Caco-2 (cell line): ENCODE measurements at regions not wholly inside any gene's neighbourhood (a gene's known extent, or its start where the extent isn't known, plus 50 kb on each side); places are given as distances from the start of the nearest gene placed in this dataset.

Experiments used
- BruUV-seq: library from RNA; stranded (reverse); fragments of 400-500 nt; replicated peaks from 2 replicates; lab custom pipeline; 2021; lab: Mats Ljungman, UMichigan
- CTCF ChIA-PET: fragments of 300-600 bp; sonication (Branson Sonifier 250); formaldehyde crosslinking; loops from one replicate; lab custom pipeline; 2022; ENCODE audit warnings: antibody characterized with exemption; lab: Charles Lee
- POLR2A ChIA-PET: fragments of 300-600 bp; sonication (Branson Sonifier 250); formaldehyde crosslinking; loops from one replicate; lab custom pipeline; 2022; ENCODE audit warnings: antibody characterized with exemption; lab: Charles Lee
- DNase-seq, 2 experiments: peaks; one replicate each; pipeline versions ENCODE4 v3.0.0 to v3.0.0-alpha.2; 2020 to 2022
- H3K27me3 ChIP-seq: replicated peaks from 2 replicates; pipeline ENCODE4 v1.6.0; 2011; ENCODE audit warnings: low read length; ENCODE audit not compliant: control insufficient read depth, insufficient read depth
- H3K36me3 ChIP-seq: 2 replicates; pipeline ENCODE4 v1.5.1; 2011; ENCODE audit warnings: low read length; ENCODE audit not compliant: control insufficient read depth, insufficient read depth
- H3K4me1 ChIP-seq: fragments of 250-450 bp; sonication (Bioruptor Pico); 2 replicates; pipeline ENCODE4 v1.5.1; 2020; ENCODE audit warnings: mild to moderate bottlenecking
- H3K4me3 ChIP-seq: 2 replicates; pipeline ENCODE4 v1.5.1; 2011; ENCODE audit warnings: low read depth, mild to moderate bottlenecking, control low read depth, low read length
- H3K9me3 ChIP-seq: fragments of 250-450 bp; sonication (Bioruptor Pico); 2 replicates; pipeline ENCODE4 v1.5.1; 2020; ENCODE audit warnings: mild to moderate bottlenecking, moderate library complexity
- H3K27ac Mint-ChIP-seq: one replicate; pipeline ENCODE4 v1.8.0; 2022; ENCODE audit warnings: mixed read lengths; ENCODE audit not compliant: unreplicated experiment
- H3K27me3 Mint-ChIP-seq: one replicate; pipeline ENCODE4 v1.8.0; 2022; ENCODE audit warnings: mixed read lengths; ENCODE audit not compliant: insufficient read depth, unreplicated experiment
- H3K36me3 Mint-ChIP-seq: one replicate; pipeline ENCODE4 v1.8.0; 2022; ENCODE audit warnings: mild to moderate bottlenecking, mixed read lengths; ENCODE audit not compliant: insufficient read depth, unreplicated experiment
- H3K4me1 Mint-ChIP-seq: one replicate; pipeline ENCODE4 v1.8.0; 2022; ENCODE audit warnings: low read depth, mixed read lengths; ENCODE audit not compliant: unreplicated experiment
- H3K4me3 Mint-ChIP-seq: one replicate; pipeline ENCODE4 v1.8.0; 2022; ENCODE audit warnings: mild to moderate bottlenecking, moderate library complexity, mixed read lengths; ENCODE audit not compliant: unreplicated experiment
- H3K9me3 Mint-ChIP-seq: one replicate; pipeline ENCODE4 v1.8.0; 2022; ENCODE audit warnings: mixed read lengths; ENCODE audit not compliant: unreplicated experiment
- CTCF ChIP-seq, 2 experiments: fragments of 200-600 bp in 1 of 2; IDR thresholded peaks; 1 replicate in 1 of 2; 2 replicates in 1 of 2; pipeline versions ENCODE4 v1.5.1 to v1.8.0; 2011 to 2022; ENCODE audit warnings: antibody characterized with exemption in 1 of 2, control low read depth in 1 of 2, inconsistent platforms in 1 of 2, low read depth in 1 of 2, low read length in 1 of 2, mild to moderate bottlenecking in 1 of 2, moderate library complexity in 1 of 2; ENCODE audit not compliant: insufficient read depth in 1 of 2, severe bottlenecking in 1 of 2, unreplicated experiment in 1 of 2
- intact Hi-C: fragments of 100-400 bp; cut with micrococcal nuclease; formaldehyde crosslinking; loops from one replicate; pipeline ENCODE4 v1.10.0; 2022; ENCODE audit not compliant: unreplicated experiment

- BruUV-seq, result no TSS peak
- H3K9me3 Mint-ChIP-seq, result no peaks in the 10 kb centered on the region
- H3K4me3 ChIP-seq, result no peak overlapping the region
- TF ChIP-seq CTCF (IDR thresholded peaks at IDR 0.05; ENCODE audit: insufficient read depth in 1 of 2, low read depth in 1 of 2, low read length in 1 of 2, severe bottlenecking in 1 of 2, unreplicated experiment in 1 of 2), result no peak
- no peak overlapping the region for H3K27ac Mint-ChIP-seq
- ChIA-PET POLR2A (no interaction called here), CTCF (no interaction called here)
- H3K36me3 ChIP-seq, result no peaks in the 10 kb centered on the region
- intact Hi-C loops, result no loop called here
- no peaks in the 10 kb centered on the region for H3K4me1 ChIP-seq
- H3K9me3 ChIP-seq, result no peaks in the 10 kb centered on the region
- H3K4me3 Mint-ChIP-seq, result no peak overlapping the region
- no peaks in the 10 kb centered on the region for H3K27me3 Mint-ChIP-seq
- no peaks in the 10 kb centered on the region for H3K27me3 ChIP-seq
- H3K36me3 Mint-ChIP-seq, result no peaks in the 10 kb centered on the region
- no peaks in the 10 kb centered on the region for H3K4me1 Mint-ChIP-seq
- no peak for DNase-seq
These were observed 147.9 kb upstream of the PRICKLE1 start for GRCh38 chr12:42737398-42737797.

- Mint-ChIP-seq H3K27me3 (no peaks in the 10 kb centered on the region), H3K36me3 (no peaks in the 10 kb centered on the region)
These were observed 146.4 kb upstream of the PRICKLE1 start for GRCh38 chr12:42735861-42736361.

GRCh38 chr12:42733911-42734310 is 144.4 kb upstream of the PRICKLE1 start:
- Histone ChIP-seq H3K9me3 (no peaks in the 10 kb centered on the region), H3K4me3 (no peak overlapping the region), H3K4me1 (no peaks in the 10 kb centered on the region), H3K27me3 (no peaks in the 10 kb centered on the region), H3K36me3 (no peaks in the 10 kb centered on the region)
- no peak for TF ChIP-seq CTCF (IDR thresholded peaks at IDR 0.05; ENCODE audit: insufficient read depth in 1 of 2, low read depth in 1 of 2, low read length in 1 of 2, severe bottlenecking in 1 of 2, unreplicated experiment in 1 of 2)
- BruUV-seq, result no TSS peak
- Mint-ChIP-seq H3K36me3 (no peaks in the 10 kb centered on the region), H3K27me3 (no peaks in the 10 kb centered on the region), H3K27ac (no peak overlapping the region), H3K4me1 (no peaks in the 10 kb centered on the region), H3K4me3 (no peak overlapping the region), H3K9me3 (no peaks in the 10 kb centered on the region)
- intact Hi-C loops, result no loop called here
- DNase-seq, result no peak
- ChIA-PET POLR2A (no interaction called here), CTCF (no interaction called here)

More at GRCh38 chr12:42735861-42736361, 146.4 kb upstream of the PRICKLE1 start:
- no peaks in the 10 kb centered on the region for H3K4me1 Mint-ChIP-seq
- Histone ChIP-seq H3K36me3 (no peaks in the 10 kb centered on the region), H3K9me3 (no peaks in the 10 kb centered on the region), H3K4me3 (no peak overlapping the region), H3K4me1 (no peaks in the 10 kb centered on the region), H3K27me3 (no peaks in the 10 kb centered on the region)
- H3K27ac Mint-ChIP-seq, result no peak overlapping the region
- POLR2A ChIA-PET, result no interaction called here
- DNase-seq, result no peak
- no TSS peak for BruUV-seq
- no peak overlapping the region for H3K4me3 Mint-ChIP-seq
- intact Hi-C loops, result no loop called here
- TF ChIP-seq CTCF (IDR thresholded peaks at IDR 0.05; ENCODE audit: insufficient read depth in 1 of 2, low read depth in 1 of 2, low read length in 1 of 2, severe bottlenecking in 1 of 2, unreplicated experiment in 1 of 2), result no peak
- CTCF ChIA-PET, result no interaction called here
- H3K9me3 Mint-ChIP-seq, result no peaks in the 10 kb centered on the region
